Loucy (cell line): ENCODE measurements at regions not wholly inside any gene's neighbourhood (a gene's known extent, or its start where the extent isn't known, plus 50 kb on each side); places are given as distances from the start of the nearest gene placed in this dataset.

Experiments used
- CTCF ChIP-seq: fragments of 200-600 bp; sonication (generic); conservative IDR thresholded peaks from 2 replicates; pipeline ENCODE4 v1.5.1; 2014; ENCODE audit warnings: mild to moderate bottlenecking, antibody characterized with exemption, low read length
- EZH2phosphoT487 ChIP-seq: fragments of 200-600 bp; IDR thresholded peaks from 2 replicates; pipeline ENCODE4 v1.6.1; 2018; ENCODE audit warnings: antibody characterized with exemption, mild to moderate bottlenecking, moderate library complexity, borderline replicate concordance

GRCh38 chr5:14028188-14028587 is 83.7 kb upstream of the DNAH5 start:
- TF ChIP-seq CTCF (no peak), EZH2phosphoT487 (no peak)
